ENCODE measurements at regions not wholly inside any gene's neighbourhood (a gene's known extent, or its start where the extent isn't known, plus 50 kb on each side); places are given as distances from the start of the nearest gene placed in this dataset.
"Not testable (repeated sequence)": the region's sequence is repeated elsewhere in the genome, so short reads cannot be mapped to it uniquely, and the experiment has no call there.

DNA sequence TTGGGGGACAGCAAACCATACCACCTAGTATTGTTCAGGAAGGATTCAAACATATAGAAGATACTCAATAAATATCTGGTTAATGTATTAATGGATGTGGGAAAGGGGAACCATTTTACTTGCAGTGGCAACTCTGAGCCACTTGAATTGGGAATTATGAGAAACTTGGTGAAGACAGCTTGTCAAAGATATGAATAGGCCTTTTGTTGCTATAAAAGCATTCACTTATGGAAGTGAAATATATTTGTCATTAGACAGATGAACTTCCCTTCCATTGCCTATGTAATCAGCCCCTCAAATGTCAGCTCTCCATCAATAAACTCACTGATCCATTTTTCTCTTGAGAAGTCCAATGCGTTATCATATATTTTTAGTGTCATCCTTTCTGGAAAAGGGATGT, 56.1 kb downstream of the GPR85 start:
- DNase-seq (ENCODE audit: insufficient read length): no peak
- TF ChIP-seq POLR2A (IDR thresholded peaks at IDR 0.05; ENCODE audit: low read depth, low read length): no peak
- no peak for FAIRE-seq

DNA sequence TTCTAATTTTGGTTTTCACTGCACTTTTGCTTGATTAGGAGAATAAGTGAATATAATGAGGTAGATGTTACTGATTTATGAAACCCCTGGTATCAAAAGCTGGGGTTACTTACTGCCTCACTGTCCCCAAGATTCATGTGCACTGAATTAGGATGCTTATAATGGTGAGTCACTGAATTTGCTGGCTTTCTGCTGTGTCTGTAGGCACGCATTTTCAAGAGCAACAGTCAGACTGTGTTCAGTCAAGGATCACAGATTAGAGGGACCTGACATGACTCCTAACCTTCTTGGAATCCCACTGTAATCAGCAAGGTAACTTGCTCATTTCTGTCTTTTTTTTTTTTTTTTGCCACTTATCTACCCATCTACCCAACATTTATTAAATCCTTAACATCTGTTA, 59.7 kb downstream of the GPR85 start:
- DNase-seq (ENCODE audit: insufficient read length) (no peak), FAIRE-seq (no peak)
- TF ChIP-seq POLR2A (IDR thresholded peaks at IDR 0.05; ENCODE audit: low read depth, low read length): no peak
- no peak for TF ChIP-seq TAF1 (IDR thresholded peaks at IDR 0.05; ENCODE audit: borderline replicate concordance, low read depth, low read length)
- TF ChIP-seq POLR2AphosphoS5 (IDR thresholded peaks at IDR 0.05; ENCODE audit: low read depth, low read length): no peak

DNA sequence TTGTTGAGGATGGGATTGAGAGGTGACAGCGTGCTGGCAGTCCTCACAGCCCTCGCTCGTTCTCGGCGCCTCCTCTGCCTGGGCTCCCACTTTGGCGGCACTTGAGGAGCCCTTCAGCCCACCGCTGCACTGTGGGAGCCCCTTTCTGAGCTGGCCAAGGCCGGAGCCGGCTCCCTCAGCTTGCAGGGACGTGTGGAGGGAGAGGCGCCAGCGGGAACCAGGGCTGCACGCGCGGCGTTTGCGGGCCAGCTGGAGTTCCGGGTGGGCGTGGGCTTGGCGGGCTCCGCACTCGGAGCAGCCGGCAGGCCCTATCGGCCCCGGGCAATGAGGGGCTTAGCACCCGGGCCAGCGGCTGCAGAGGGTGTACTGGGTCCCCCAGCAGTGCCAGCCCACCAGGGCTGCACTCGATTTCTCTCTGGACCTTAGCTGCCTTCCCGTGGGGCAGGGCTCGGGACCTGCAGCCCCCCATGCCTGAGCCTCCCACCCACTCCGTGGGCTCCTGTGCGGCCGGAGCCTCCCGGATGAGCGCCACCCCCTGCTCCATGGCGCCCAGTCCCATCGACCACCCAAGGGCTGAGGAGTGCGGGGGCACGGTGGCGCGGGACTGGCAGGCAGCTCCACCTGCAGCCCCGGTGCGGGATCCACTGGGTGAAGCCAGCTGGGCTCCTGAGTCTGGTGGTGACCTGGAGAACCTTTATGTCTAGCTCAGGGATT, 69.3 kb downstream of the GPR85 start:
- FAIRE-seq; DNase-seq (ENCODE audit: insufficient read length): not testable (repeated sequence)

DNA sequence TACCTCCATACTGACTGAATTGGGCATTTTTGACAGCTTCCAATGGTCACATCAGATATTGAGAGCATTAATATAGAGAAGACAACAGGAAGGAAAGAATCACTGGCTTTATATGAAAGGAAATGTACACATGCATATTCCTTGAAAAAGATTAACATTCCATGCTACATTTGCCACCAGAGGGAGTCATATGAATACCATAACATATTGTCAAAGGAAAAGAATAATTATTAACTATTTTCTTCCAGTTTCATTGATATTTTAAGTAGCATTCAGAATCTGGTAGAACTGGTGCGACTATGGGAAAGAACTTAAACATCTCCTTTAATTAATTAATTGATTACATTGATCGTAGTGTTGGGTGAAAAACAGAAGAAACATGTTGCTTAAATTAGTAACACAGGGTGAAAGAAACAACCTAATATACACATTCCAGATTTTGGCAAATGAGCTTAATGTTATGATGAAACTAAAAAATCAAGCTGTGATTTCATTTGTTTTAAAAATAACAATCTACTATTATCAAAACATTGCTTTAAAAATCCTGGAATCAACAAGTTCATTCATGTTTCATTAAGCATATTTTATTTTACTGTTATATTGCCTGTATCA, 71.5 kb downstream of the GPR85 start:
- TF ChIP-seq POLR2AphosphoS5 (IDR thresholded peaks at IDR 0.05; ENCODE audit: low read depth, low read length): no peak
- TF ChIP-seq TAF1 (IDR thresholded peaks at IDR 0.05; ENCODE audit: borderline replicate concordance, low read depth, low read length): no peak
- TF ChIP-seq POLR2A (IDR thresholded peaks at IDR 0.05; ENCODE audit: low read depth, low read length): no peak
- FAIRE-seq: no peak
- no peak for DNase-seq (ENCODE audit: insufficient read length)

DNA sequence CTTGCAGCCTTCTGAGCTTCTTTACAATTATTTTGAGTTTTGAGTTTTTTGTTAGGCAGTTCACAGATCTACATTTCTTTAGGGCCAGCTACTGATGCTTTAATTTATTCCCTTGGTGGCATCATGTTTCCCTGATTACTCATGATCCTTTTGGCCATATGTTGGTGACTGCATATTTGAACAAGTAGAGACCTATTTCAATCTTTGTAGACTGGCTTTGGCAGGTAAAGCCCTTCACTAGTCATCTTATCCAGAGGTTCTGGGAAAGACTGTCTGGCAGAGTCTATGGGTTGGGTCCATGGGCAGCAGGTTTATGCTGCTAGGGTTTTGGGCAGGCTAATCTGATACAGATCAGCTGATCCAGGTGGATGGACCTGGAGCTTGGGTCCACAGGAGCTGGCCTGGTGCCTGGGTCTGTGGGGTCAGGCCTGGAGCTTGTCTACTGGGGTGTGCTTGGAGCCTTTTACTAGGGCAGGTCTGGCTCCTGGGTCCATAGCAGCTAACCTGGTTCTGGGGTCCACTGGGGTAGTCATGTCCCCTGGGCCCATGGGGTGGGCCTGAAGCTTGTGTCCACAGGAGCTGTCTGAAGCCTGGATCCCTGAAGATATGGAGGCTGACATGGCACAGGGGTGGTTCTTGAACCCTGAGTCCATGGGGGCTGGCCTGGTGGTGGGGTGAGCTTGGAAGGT, 72.7 kb downstream of the GPR85 start:
- no peak for FAIRE-seq
- no peak for TF ChIP-seq POLR2A (IDR thresholded peaks at IDR 0.05; ENCODE audit: low read depth, low read length)
- TF ChIP-seq TAF1 (IDR thresholded peaks at IDR 0.05; ENCODE audit: borderline replicate concordance, low read depth, low read length): no peak
- no peak for TF ChIP-seq POLR2AphosphoS5 (IDR thresholded peaks at IDR 0.05; ENCODE audit: low read depth, low read length)
- DNase-seq (ENCODE audit: insufficient read length): no peak

DNA sequence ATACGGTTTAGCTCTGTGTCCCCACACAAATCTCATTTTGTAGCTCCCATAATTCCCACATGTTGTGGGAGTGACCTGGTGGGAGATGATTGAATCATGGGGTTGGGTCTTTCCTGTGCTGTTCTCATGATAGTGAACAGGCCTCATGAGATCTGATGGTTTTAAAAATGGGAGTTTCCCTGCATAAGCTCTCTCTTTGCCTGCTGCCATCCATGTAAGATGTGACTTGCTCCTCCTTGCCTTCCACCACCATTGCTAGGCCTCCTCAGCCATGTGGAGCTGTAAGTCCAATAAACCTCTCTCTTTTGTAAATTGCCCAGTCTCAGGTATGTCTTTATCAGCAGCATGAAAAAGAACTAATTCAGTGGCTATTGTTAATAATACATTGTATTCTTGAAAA, 73.8 kb downstream of the GPR85 start:
- not testable (repeated sequence) for FAIRE-seq; DNase-seq (ENCODE audit: insufficient read length)

DNA sequence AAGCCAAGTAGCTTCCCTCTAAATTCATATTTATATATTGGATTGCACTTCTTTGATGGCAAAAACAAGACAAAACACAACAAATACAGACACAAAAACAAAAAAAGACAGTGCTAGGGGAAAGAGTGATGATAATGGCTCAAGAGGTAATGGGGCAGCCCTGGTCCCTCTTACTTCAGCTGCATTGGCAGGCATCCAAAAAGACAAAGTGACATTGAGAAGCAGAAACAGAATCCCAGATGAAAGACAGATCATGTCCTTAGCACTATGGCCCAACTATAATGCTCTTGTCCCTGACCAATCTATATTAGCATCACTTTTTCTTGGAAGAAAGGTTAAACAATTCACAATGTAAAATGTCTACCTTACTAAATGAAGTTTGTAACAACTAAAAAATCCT, 76.2 kb downstream of the GPR85 start:
- DNase-seq (ENCODE audit: insufficient read length) (no peak), FAIRE-seq (no peak)
- TF ChIP-seq TAF1 (IDR thresholded peaks at IDR 0.05; ENCODE audit: borderline replicate concordance, low read depth, low read length) (no peak), POLR2AphosphoS5 (IDR thresholded peaks at IDR 0.05; ENCODE audit: low read depth, low read length) (no peak), POLR2A (IDR thresholded peaks at IDR 0.05; ENCODE audit: low read depth, low read length) (no peak)

DNA sequence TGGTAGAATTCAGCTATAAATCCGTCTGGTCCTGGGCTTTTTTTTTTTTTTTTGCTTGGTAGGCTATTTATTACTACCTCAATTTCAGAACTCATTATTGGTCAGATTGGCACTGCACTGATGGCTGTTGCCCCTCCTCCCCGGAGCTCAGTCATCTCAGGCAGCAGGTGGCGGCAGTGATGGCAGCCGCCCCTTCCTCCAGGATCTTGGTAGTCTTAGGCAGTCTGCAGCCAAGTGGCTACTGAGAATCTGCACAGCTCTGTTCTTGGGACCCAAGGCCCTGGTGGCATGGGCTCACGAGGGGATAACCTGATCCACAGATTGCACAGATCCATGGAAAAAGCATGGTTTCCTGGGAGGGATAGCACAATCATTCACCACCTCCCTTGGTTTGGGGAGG, 77.9 kb downstream of the GPR85 start:
- no peak for FAIRE-seq
- DNase-seq (ENCODE audit: insufficient read length): no peak
- TF ChIP-seq POLR2A (IDR thresholded peaks at IDR 0.05; ENCODE audit: low read depth, low read length) (no peak), TAF1 (IDR thresholded peaks at IDR 0.05; ENCODE audit: borderline replicate concordance, low read depth, low read length) (no peak), POLR2AphosphoS5 (IDR thresholded peaks at IDR 0.05; ENCODE audit: low read depth, low read length) (no peak)

DNA sequence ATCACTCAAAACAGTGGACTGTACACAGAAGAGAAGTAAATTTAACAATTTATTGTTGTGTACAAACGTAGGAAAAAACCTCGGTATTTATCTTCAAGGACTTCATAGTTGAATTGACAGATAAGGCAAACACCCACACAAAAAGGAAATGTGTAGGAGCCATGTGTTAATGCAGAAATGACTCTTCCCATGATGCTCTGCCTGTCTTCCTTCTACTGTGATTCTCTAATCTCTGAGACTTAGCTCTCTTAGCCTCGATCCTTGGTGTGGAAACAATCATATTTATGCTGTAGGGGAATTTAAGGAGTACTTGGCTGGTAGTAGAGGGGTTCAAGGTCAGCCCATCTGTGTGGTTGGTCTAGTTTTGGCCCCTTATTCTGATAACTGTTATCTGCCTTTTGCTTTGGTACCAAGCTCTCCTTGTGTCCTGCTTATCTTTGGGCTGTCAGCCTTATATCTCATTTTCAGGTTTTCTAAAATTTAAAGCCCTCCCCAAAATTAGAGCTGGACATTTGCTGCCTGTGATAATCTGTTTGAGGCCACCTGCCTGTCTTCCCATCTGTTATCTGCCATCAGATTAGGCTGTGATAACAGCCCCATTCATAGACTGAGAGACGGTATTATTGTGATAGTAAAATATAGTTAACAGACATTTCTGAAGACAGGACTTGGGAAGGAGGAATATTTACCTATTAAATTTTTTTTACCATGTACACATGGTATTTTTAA, 81.7 kb downstream of the GPR85 start:
- no peak for TF ChIP-seq POLR2A (IDR thresholded peaks at IDR 0.05; ENCODE audit: low read depth, low read length)
- no peak for TF ChIP-seq POLR2AphosphoS5 (IDR thresholded peaks at IDR 0.05; ENCODE audit: low read depth, low read length)
- TF ChIP-seq TAF1 (IDR thresholded peaks at IDR 0.05; ENCODE audit: borderline replicate concordance, low read depth, low read length): no peak
- no peak for FAIRE-seq

DNA sequence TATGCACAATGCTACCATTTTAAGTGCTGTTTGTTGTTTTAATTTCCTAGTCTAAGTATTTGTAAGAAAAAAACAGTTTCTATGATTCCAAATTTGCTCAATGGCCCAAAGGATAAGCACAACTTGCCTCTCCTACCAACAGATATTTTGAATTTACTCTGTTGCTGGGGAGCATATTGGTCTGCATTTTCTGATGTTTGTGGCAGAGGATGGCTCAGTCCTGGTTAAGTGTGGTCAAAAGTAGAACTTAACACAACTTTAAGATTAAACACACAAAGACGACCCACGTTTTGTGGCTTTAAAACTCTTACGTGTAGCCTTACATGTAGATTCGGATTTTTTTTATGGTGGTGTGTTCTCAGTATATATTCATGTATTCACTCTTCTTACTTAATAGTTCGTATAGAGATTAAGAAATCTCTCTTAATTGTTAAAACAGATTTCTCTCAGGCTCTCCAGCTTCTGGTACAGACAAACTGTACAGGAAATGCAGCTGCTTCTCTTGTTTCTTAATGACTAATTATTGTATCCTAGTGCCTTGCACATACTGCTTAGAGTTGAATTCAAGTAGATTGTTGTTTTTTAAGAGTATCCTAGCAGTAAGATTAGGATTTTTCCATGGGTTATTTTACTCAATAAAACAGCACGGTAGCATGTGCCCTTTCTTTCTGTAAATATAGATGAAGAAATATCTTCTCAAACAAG, 86.2 kb downstream of the GPR85 start:
- TF ChIP-seq POLR2A (IDR thresholded peaks at IDR 0.05; ENCODE audit: low read depth, low read length) (no peak), POLR2AphosphoS5 (IDR thresholded peaks at IDR 0.05; ENCODE audit: low read depth, low read length) (no peak), TAF1 (IDR thresholded peaks at IDR 0.05; ENCODE audit: borderline replicate concordance, low read depth, low read length) (no peak)
- FAIRE-seq (no peak), DNase-seq (ENCODE audit: insufficient read length) (no peak)

More for the DNA sequence above, 81.7 kb downstream of the GPR85 start:
- DNase-seq (ENCODE audit: insufficient read length): no peak

DNA sequence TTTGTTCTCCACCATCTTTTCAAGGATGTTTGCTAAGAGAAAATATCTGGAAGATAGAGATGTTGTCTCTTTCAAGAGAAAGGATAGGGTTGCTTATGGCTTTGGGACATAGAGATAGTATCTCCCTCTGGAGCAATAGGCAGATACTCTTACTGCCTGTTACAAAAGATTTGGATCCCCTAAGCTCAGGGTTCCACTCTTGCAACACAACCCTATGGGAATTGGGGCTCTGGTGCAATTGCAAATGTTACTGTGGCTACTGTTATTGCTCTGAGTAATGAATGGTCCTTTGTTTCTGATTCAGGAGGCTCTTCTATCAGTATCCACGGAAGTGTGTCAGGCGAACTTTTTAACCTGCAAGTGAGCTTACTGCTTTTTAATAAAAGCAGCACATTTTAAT, 88.8 kb downstream of the GPR85 start:
- TF ChIP-seq TAF1 (IDR thresholded peaks at IDR 0.05; ENCODE audit: borderline replicate concordance, low read depth, low read length): no peak
- TF ChIP-seq POLR2A (IDR thresholded peaks at IDR 0.05; ENCODE audit: low read depth, low read length): no peak
- TF ChIP-seq POLR2AphosphoS5 (IDR thresholded peaks at IDR 0.05; ENCODE audit: low read depth, low read length): no peak
- no peak for FAIRE-seq

More for the DNA sequence above, 88.8 kb downstream of the GPR85 start:
- DNase-seq (ENCODE audit: insufficient read length): no peak
